ENCODE measurements at regions not wholly inside any gene's neighbourhood (a gene's known extent, or its start where the extent isn't known, plus 50 kb on each side); places are given as distances from the start of the nearest gene placed in this dataset.

DNA sequence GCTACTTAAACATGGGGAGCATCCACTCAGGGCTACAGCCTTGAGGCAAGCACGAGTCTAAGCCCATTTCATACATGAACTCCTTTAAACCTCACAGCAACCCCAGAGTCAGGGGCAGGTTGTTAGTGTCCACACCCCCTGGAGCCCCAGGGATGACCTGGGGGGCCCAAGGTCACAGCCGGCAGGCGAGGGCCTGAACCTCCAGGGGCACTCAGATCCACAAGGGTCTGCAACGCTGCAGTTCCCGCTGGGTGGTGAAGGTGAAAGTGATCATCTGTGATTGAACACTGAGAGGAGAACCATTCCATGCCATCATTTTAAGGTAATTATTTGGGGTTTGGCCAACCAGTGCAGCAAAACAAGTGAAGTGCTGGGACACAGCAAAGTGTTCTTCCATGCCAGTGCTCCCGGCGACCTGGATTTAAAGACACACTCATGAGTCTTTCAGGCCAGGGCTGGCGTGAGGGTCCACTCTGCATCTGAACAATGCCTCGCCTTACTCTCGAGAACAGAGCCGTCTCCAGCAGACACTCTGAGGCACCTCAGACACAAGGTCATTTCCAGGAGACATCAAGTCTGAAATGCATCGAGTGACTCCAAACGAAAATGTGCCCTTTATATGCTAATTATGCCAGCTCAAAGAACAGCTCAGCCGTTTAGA lies 61.6 kb upstream of the SNTG2 start:
- Histone ChIP-seq H2BK15ac (ENCODE audit: low read length) (no peak overlapping the region; the same call in 1 of the 2 replicates), H3K79me2 (ENCODE audit: control insufficient read depth in 1 of 2, insufficient read depth in 2 of 2, low read length in 2 of 2) (no peaks in the 10 kb centered on the region), H2BK120ac (replicated peaks; ENCODE audit: low read depth, low read length) (no peak overlapping the region), H3K79me1 (ENCODE audit: low read depth, low read length) (no peaks in the 10 kb centered on the region), H4K20me1 (replicated peaks in 1 of 2; ENCODE audit: control insufficient read depth in 1 of 2, insufficient read depth in 2 of 2, low read length in 2 of 2) (no peaks in the 10 kb centered on the region), H3K9me3 (ENCODE audit: insufficient read depth in 2 of 2, low read depth in 1 of 2, low read length in 1 of 2) (no peaks in the 10 kb centered on the region), H3K18ac (ENCODE audit: extremely low read depth, low read length) (no peak overlapping the region), H3K23ac (ENCODE audit: insufficient read length) (no peak overlapping the region), H3K4me3 (ENCODE audit: extremely low read depth in 1 of 4, insufficient read depth in 2 of 4, low read depth in 3 of 4, low read length in 4 of 4) (no peak overlapping the region), H2BK5ac (ENCODE audit: low read depth, low read length) (peak overlapping the region; percentile 35; the same call in 1 of the 2 replicates), H3K36me3 (ENCODE audit: control insufficient read depth in 2 of 4, insufficient read depth in 4 of 4, low read length in 3 of 4) (no peaks in the 10 kb centered on the region), H3K4me1 (replicated peaks in 1 of 4; ENCODE audit: control insufficient read depth in 3 of 4, insufficient read depth in 4 of 4, low read length in 3 of 4) (peaks cover 5 to 30% (median 20%) of the 10 kb centered on the region in 4 experiments), H2AK5ac (ENCODE audit: low read depth, low read length) (peak overlapping the region; percentile 77; the same call in 1 of the 2 replicates), H3K14ac (ENCODE audit: insufficient read length) (no peak overlapping the region), H4K5ac (ENCODE audit: insufficient read length, low read depth, low read length) (no peak overlapping the region), H3K23me2 (ENCODE audit: low read depth, low read length) (no peaks in the 10 kb centered on the region), H2BK20ac (ENCODE audit: low read length) (peak overlapping the region; percentile 51), H2BK12ac (ENCODE audit: low read depth, low read length) (peak overlapping the region; percentile 69; the same call in 1 of the 2 replicates), H4K91ac (replicated peaks; ENCODE audit: insufficient read length, low read length) (no peak overlapping the region), H3K4me2 (ENCODE audit: insufficient read depth in 1 of 2, low read depth in 2 of 2, low read length in 2 of 2) (no peak overlapping the region), H3K4ac (replicated peaks; ENCODE audit: insufficient read length, low read depth, low read length) (no peak overlapping the region), H3K27me3 (replicated peaks in 1 of 4; ENCODE audit: control insufficient read depth in 3 of 4, extremely low read depth in 1 of 4, insufficient read depth in 3 of 4, low read length in 3 of 4) (peaks cover 0 to 8% (median 0%) of the 10 kb centered on the region in 4 experiments; a peak in 2 of 7 replicates), H4K8ac (ENCODE audit: extremely low read depth, insufficient read depth, low read length) (peak overlapping the region; percentile 22; the same call in 1 of the 2 replicates), H3K9ac (replicated peaks in 1 of 4; ENCODE audit: extremely low read depth in 1 of 4, low read depth in 3 of 4, low read length in 3 of 4) (no peak overlapping the region), H3K56ac (replicated peaks; ENCODE audit: insufficient read length, low read depth, low read length) (no peak overlapping the region), H3K27ac (ENCODE audit: low read depth, low read length) (no peak overlapping the region), H2AFZ (ENCODE audit: low read length) (no peak overlapping the region)
- 86% methylated on average over 14 of the region's 14 CpGs; no CpG with 5 or more reads in 1 of the 2 experiments for WGBS, 2 experiments (ENCODE audit: extremely low coverage in 1 of 2, insufficient coverage in 1 of 2, insufficient read length in 1 of 2, insufficient replicate concordance in 2 of 2, low coverage in 1 of 2, low lambda C conversion rate in 2 of 2, missing lambda C conversion rate in 1 of 2)
- DNase-seq (ENCODE audit: low read depth in 1 of 2, low spot score in 2 of 2) (peak in 1 of 2 experiments; percentile 39), FAIRE-seq (no peak)
- TF ChIP-seq NRF1 (IDR thresholded peaks at IDR 0.05; ENCODE audit: low read depth, low read length), result no peak
- TF ChIP-seq GTF2F1 (IDR thresholded peaks at IDR 0.05; ENCODE audit: borderline replicate concordance, low read depth, low read length), result no peak
- no peak for TF ChIP-seq TBP (IDR thresholded peaks at IDR 0.05; ENCODE audit: low read depth, low read length)
- TF ChIP-seq, protein P1, sequence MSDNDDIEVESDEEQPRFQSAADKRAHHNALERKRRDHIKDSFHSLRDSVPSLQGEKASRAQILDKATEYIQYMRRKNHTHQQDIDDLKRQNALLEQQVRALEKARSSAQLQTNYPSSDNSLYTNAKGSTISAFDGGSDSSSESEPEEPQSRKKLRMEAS (IDR thresholded peaks at IDR 0.05), result no peak
- TF ChIP-seq SP2 (IDR thresholded peaks at IDR 0.05; ENCODE audit: low read length), result no peak
- no peak for TF ChIP-seq CBX8 (IDR thresholded peaks at IDR 0.05; ENCODE audit: borderline replicate concordance, low read depth, low read length)
- TF ChIP-seq TEAD4 (IDR thresholded peaks at IDR 0.05; ENCODE audit: low read depth, low read length), result no peak
- ChIA-PET CTCF (ENCODE audit: partially characterized antibody) (interaction anchor here (0.5 to 1.7 kb wide), 3 partner anchors 8 to 92 kb away, joined by 3 to 6 read pairs (median 3); no protein-coding TSS in a partner anchor), POLR2A (ENCODE audit: partially characterized antibody) (interaction anchor here (0.5 kb wide), 2 partner anchors 18 to 158 kb away, joined by 3 read pairs; no protein-coding TSS in a partner anchor)
